GM12878 (cell line): ENCODE measurements at regions not wholly inside any gene's neighbourhood (a gene's known extent, or its start where the extent isn't known, plus 50 kb on each side); places are given as distances from the start of the nearest gene placed in this dataset.

Experiments
- ATAC-seq: fragments of 200-7000 bp; cut with Tn5 transposase; 3 replicates; pipeline ENCODE4 v1.9.1; 2020; ENCODE audit warnings: mild to moderate bottlenecking, moderate library complexity
- BruUV-seq: library from RNA; stranded (reverse); fragments of 400-500 nt; replicated peaks from 2 replicates; lab custom pipeline; 2021; lab: Mats Ljungman, UMichigan
- CTCF ChIA-PET: fragments of 300-600 bp; sonication (Branson Sonifier 250); formaldehyde crosslinking; extraction: SDS; loops from one replicate; lab custom pipeline; 2021; ENCODE audit warnings: inconsistent platforms; lab: Yijun Ruan, JAX
- POLR2A ChIA-PET: fragments of 350-600 bp; formaldehyde crosslinking; extraction: SDS; loops from one replicate; lab custom pipeline; 2021; ENCODE audit warnings: inconsistent platforms; lab: Charles Lee
- RAD21 ChIA-PET: fragments of 300-600 bp; sonication (Branson Sonifier 250); formaldehyde crosslinking; loops from one replicate; lab custom pipeline; 2023; ENCODE audit warnings: antibody characterized with exemption; ENCODE audit not compliant: unreplicated experiment; lab: Charles Lee
- SMC1A ChIA-PET: fragments of 300-600 bp; sonication (Branson Sonifier 250); formaldehyde crosslinking; loops from one replicate; lab custom pipeline; 2023; ENCODE audit not compliant: unreplicated experiment, uncharacterized antibody; lab: Charles Lee
- DNase-seq: peaks from one replicate; pipeline ENCODE4 v3.0.0-alpha.2; 2011; ENCODE audit warnings: low read depth, low spot score
- FAIRE-seq: peaks from 3 replicates; lab custom pipeline; 2011; peaks lifted over from hg19 to GRCh38; lab: Jason Lieb, UNC
- H2AFZ ChIP-seq: 2 replicates; pipeline ENCODE4 v1.6.0; 2011; ENCODE audit warnings: low read depth, low read length, control low read depth; ENCODE audit not compliant: control insufficient read depth
- H3K27ac ChIP-seq: 2 replicates; pipeline ENCODE4 v1.5.1; 2011; ENCODE audit warnings: control low read depth; ENCODE audit not compliant: control insufficient read depth, insufficient read depth
- H3K27me3 ChIP-seq, 2 experiments: replicated peaks in 1 of 2; 2 replicates each; pipeline versions ENCODE4 v1.6.0 to v1.6.1; 2011; ENCODE audit warnings: low read length in 1 of 2; ENCODE audit not compliant: control insufficient read depth in 2 of 2, insufficient read depth in 2 of 2
- H3K36me3 ChIP-seq, 2 experiments: 2 replicates each; pipeline ENCODE4 v1.5.1; 2011; ENCODE audit warnings: low read length in 1 of 2; ENCODE audit not compliant: control insufficient read depth in 2 of 2, insufficient read depth in 2 of 2
- H3K4me1 ChIP-seq: 2 replicates; pipeline ENCODE4 v1.6.1; 2011; ENCODE audit warnings: mild to moderate bottlenecking, low read length, moderate library complexity, mixed read lengths; ENCODE audit not compliant: control insufficient read depth, insufficient read depth
- H3K4me2 ChIP-seq: 2 replicates; pipeline ENCODE4 v1.6.0; 2011; ENCODE audit warnings: control low read depth; ENCODE audit not compliant: control insufficient read depth, insufficient read depth
- H3K4me3 ChIP-seq: fragments of 200-600 bp; sonication (generic); 2 replicates; pipeline ENCODE4 v1.5.1; 2016
- H3K79me2 ChIP-seq: 2 replicates; pipeline ENCODE4 v1.6.0; 2011; ENCODE audit warnings: low read length; ENCODE audit not compliant: control insufficient read depth, insufficient read depth
- H3K9ac ChIP-seq: 2 replicates; pipeline ENCODE4 v1.8.0; 2011; ENCODE audit warnings: low read length, control low read depth, mixed read lengths; ENCODE audit not compliant: control insufficient read depth, insufficient read depth
- H3K9me3 ChIP-seq: replicated peaks from 3 replicates; pipeline ENCODE4 v1.5.1; 2011; ENCODE audit warnings: mild to moderate bottlenecking, low read length; ENCODE audit not compliant: control insufficient read depth, insufficient read depth
- H4K20me1 ChIP-seq: 2 replicates; pipeline ENCODE4 v1.6.0; 2011; ENCODE audit not compliant: control insufficient read depth, insufficient read depth
- ATF7 ChIP-seq: fragments of 450-650 bp; IDR thresholded peaks from 2 replicates; pipeline ENCODE4 v1.6.1; 2016; ENCODE audit warnings: low read depth, mild to moderate bottlenecking
- BCL3 ChIP-seq: IDR thresholded peaks from 2 replicates; pipeline ENCODE4 v1.6.1; 2011; ENCODE audit warnings: borderline replicate concordance, low read depth, mild to moderate bottlenecking, moderate library complexity, low read length; ENCODE audit not compliant: insufficient read depth, poor library complexity, severe bottlenecking
- CBX3 ChIP-seq: fragments of 200-600 bp; sonication (generic); IDR thresholded peaks from 2 replicates; pipeline ENCODE4 v1.6.1; 2016; ENCODE audit warnings: low read depth, borderline replicate concordance
- E4F1 ChIP-seq: fragments of 450-650 bp; IDR thresholded peaks from 2 replicates; pipeline ENCODE4 v1.6.1; 2018; ENCODE audit warnings: borderline replicate concordance, mild to moderate bottlenecking; ENCODE audit not compliant: partially characterized antibody
- IRF4 ChIP-seq: IDR thresholded peaks from 2 replicates; pipeline ENCODE4 v1.6.1; 2011; ENCODE audit warnings: low read depth, low read length
- MAX ChIP-seq: IDR thresholded peaks from 2 replicates; pipeline ENCODE4 v1.6.1; 2012; ENCODE audit warnings: low read depth, low read length, improper control_type of control experiment
- MYC ChIP-seq: IDR thresholded peaks from 2 replicates; pipeline ENCODE4 v1.6.1; 2011; ENCODE audit warnings: mild to moderate bottlenecking, low read length, moderate library complexity, inconsistent platforms; ENCODE audit not compliant: insufficient read depth, insufficient replicate concordance, insufficient read length, severe bottlenecking
- POLR2AphosphoS5 ChIP-seq: IDR thresholded peaks from 2 replicates; pipeline ENCODE4 v1.6.1; 2011; ENCODE audit warnings: mild to moderate bottlenecking, low read length, inconsistent platforms
- POU2F2 ChIP-seq: IDR thresholded peaks from 3 replicates; pipeline ENCODE4 v1.6.1; 2011; ENCODE audit warnings: low read depth, mild to moderate bottlenecking, low read length, borderline replicate concordance
- RB1 ChIP-seq: fragments of 450-650 bp; formaldehyde crosslinking; IDR thresholded peaks from 2 replicates; pipeline ENCODE4 v1.6.1; 2017; ENCODE audit warnings: mild to moderate bottlenecking, borderline replicate concordance
- RCOR1 ChIP-seq: conservative IDR thresholded peaks from 2 replicates; pipeline ENCODE4 v1.6.1; 2012; ENCODE audit warnings: low read depth, low read length, improper control_type of control experiment
- SMC3 ChIP-seq: IDR thresholded peaks from 2 replicates; pipeline ENCODE4 v1.6.1; 2011; ENCODE audit warnings: low read length, improper control_type of control experiment, borderline replicate concordance
- TARDBP ChIP-seq: IDR thresholded peaks from 2 replicates; pipeline ENCODE4 v1.6.1; 2016; ENCODE audit warnings: borderline replicate concordance
- ZNF207 ChIP-seq: fragments of 450-650 bp; IDR thresholded peaks from 2 replicates; pipeline ENCODE4 v1.6.1; 2014; ENCODE audit warnings: antibody characterized with exemption, mild to moderate bottlenecking, borderline replicate concordance
- WGBS: methylation state at CpG from one replicate; pipeline ENCODE4 v1.1.6; 2016; ENCODE audit warnings: low lambda C conversion rate; ENCODE audit not compliant: insufficient replicate concordance, insufficient coverage; ENCODE audit errors: missing lambda C conversion rate; 5-methylcytosine and 5-hydroxymethylcytosine counted together
- in situ Hi-C: fragments of 300-500 bp; cut with MboI; formaldehyde crosslinking; loops from 9 replicates; pipeline ENCODE4 v1.14.3; 2018; ENCODE audit warnings: mixed read lengths
- intact Hi-C: fragments of 100-400 bp; cut with micrococcal nuclease; formaldehyde crosslinking; loops from one replicate; pipeline ENCODE4 v1.14.2; 2022; ENCODE audit not compliant: unreplicated experiment
- TF ChIP-seq, protein P1 (sequence below): IDR thresholded peaks from 2 replicates; pipeline ENCODE4 v1.6.1; 2011; ENCODE audit warnings: low read depth, mild to moderate bottlenecking, low read length, moderate library complexity, borderline replicate concordance; ENCODE audit errors: extremely low read depth
- TF ChIP-seq, protein P2 (sequence below): IDR thresholded peaks from 2 replicates; pipeline ENCODE4 v1.6.1; 2012; ENCODE audit warnings: low read depth, low read length, improper control_type of control experiment

DNA sequence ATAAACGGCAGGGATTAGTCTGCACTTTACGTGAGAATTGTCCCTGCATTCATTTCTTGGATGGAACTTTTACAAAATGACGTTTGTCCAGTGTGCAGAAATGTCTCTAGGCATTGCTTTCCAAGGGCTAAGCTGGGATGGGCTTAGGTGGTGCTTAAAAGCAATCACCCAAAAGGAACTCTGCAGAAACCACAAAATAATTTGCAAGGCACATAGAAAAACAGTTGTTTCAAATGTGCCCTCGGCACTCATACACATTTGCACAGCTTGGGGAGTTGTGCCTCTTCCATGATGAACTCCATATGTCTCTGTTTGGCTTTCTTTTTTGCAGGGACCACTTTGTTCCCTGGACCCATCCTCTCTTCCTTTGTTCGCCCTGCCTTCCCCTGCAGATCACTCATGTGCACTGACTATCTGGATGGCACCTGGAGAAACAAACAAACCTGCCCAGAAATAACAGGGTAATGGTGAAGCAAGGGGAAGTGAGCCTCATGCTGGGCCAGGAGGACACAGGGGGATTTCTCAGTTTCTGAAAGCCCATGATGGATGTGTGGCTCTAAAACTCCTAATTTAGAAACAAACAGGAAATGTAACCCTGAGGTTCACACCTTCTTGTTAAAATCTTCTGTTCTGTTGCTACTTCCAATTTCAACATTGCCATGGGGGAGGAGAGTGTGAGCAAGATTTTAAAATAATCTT, 150.2 kb downstream of the SNX19 start:
- H3K27me3 ChIP-seq = no peaks in the 10 kb centered on the region
- intact Hi-C loops (loop anchor here (5.0 kb wide), 1 partner anchor 41 kb away; no protein-coding TSS in a partner anchor), in situ Hi-C loops (no loop called here)
- H2AFZ ChIP-seq = no peak overlapping the region
- peak; percentile 86 for FAIRE-seq
- BruUV-seq = no TSS peak
- no peaks in the 10 kb centered on the region; the same call in 2 of the 3 replicates for H3K9me3 ChIP-seq
- 21% methylated on average over 5 of the region's 5 CpGs for WGBS
- peak; percentile 86 for DNase-seq
- ChIA-PET SMC1A (interaction anchor here (0.7 to 2.0 kb wide), 6 partner anchors 16 to 115 kb away, joined by 3 to 6 read pairs (median 4); no protein-coding TSS in a partner anchor), RAD21 (interaction anchor here (0.9 kb wide), 1 partner anchor 465 kb away, joined by 3 read pairs; no protein-coding TSS in a partner anchor), POLR2A (interaction anchor here (0.6 kb wide), 1 partner anchor 762 kb away, joined by 3 read pairs; no protein-coding TSS in a partner anchor), CTCF (interaction anchor here (1.0 to 1.2 kb wide), 2 partner anchors 148 to 331 kb away, joined by 4 read pairs; no protein-coding TSS in a partner anchor)
- H4K20me1 ChIP-seq = no peaks in the 10 kb centered on the region
- H3K4me2 ChIP-seq = peak overlapping the region; percentile 38
- H3K27ac ChIP-seq = peak overlapping the region; percentile 52; the same call in 1 of the 2 replicates
- H3K4me1 ChIP-seq = peaks cover 17% of the 10 kb centered on the region
- no peaks in the 10 kb centered on the region for H3K36me3 ChIP-seq
- no peak overlapping the region for H3K9ac ChIP-seq
- peak; percentile 94 for ATAC-seq
- H3K4me3 ChIP-seq = no peak overlapping the region
- no peaks in the 10 kb centered on the region for H3K79me2 ChIP-seq
- TF ChIP-seq ZNF207 (no peak; the same call in 1 of the 2 replicates), BCL3 (no peak), RCOR1 (no peak), SMC3 (no peak), CBX3 (no peak), RB1 (no peak), IRF4 (peak; percentile 78; the same call in 1 of the 2 replicates), MAX (no peak), ATF7 (peak; percentile 80), TARDBP (no peak), POLR2AphosphoS5 (no peak), POU2F2 (peak; percentile 43; the same call in 1 of the 3 replicates), E4F1 (no peak), MYC (no peak)
- TF ChIP-seq, protein P1, sequence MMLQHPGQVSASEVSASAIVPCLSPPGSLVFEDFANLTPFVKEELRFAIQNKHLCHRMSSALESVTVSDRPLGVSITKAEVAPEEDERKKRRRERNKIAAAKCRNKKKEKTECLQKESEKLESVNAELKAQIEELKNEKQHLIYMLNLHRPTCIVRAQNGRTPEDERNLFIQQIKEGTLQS = no peak
- TF ChIP-seq, protein P2, sequence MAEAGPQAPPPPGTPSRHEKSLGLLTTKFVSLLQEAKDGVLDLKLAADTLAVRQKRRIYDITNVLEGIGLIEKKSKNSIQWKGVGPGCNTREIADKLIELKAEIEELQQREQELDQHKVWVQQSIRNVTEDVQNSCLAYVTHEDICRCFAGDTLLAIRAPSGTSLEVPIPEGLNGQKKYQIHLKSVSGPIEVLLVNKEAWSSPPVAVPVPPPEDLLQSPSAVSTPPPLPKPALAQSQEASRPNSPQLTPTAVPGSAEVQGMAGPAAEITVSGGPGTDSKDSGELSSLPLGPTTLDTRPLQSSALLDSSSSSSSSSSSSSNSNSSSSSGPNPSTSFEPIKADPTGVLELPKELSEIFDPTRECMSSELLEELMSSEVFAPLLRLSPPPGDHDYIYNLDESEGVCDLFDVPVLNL = no peak
